SK-N-SH treated with all-trans-retinoic acid at 6 μM for 48 hours (cell line): ENCODE measurements at regions not wholly inside any gene's neighbourhood (a gene's known extent, or its start where the extent isn't known, plus 50 kb on each side); places are given as distances from the start of the nearest gene placed in this dataset.

Experiments used
- ATAC-seq: fragments of 200-7000 bp; cut with Tn5 transposase; 3 replicates; pipeline ENCODE4 v1.9.1; 2020; ENCODE audit warnings: mild to moderate bottlenecking, moderate library complexity
- ARNTL ChIP-seq: fragments of 450-650 bp; formaldehyde crosslinking; IDR thresholded peaks from 2 replicates; pipeline ENCODE4 v1.5.0; 2020; ENCODE audit warnings: low read depth, mild to moderate bottlenecking, moderate library complexity, borderline replicate concordance
- BACH2 ChIP-seq: fragments of 250-450 bp; sonication (Bioruptor Pico); IDR thresholded peaks from 2 replicates; pipeline ENCODE4 v1.9.0; 2021; ENCODE audit warnings: mild to moderate bottlenecking, borderline replicate concordance
- CSDC2 ChIP-seq: fragments of 250-450 bp; sonication (Bioruptor Pico); IDR thresholded peaks from 2 replicates; pipeline ENCODE4 v1.5.0; 2020; ENCODE audit warnings: mild to moderate bottlenecking, moderate library complexity
- ESRRG ChIP-seq: fragments of 250-450 bp; sonication (Bioruptor Pico); IDR thresholded peaks from 2 replicates; pipeline ENCODE4 v1.6.1; 2021; ENCODE audit warnings: mild to moderate bottlenecking
- ISL1 ChIP-seq: fragments of 250-450 bp; sonication (Bioruptor Pico); IDR thresholded peaks from 2 replicates; pipeline ENCODE4 v2.1.2; 2022; ENCODE audit warnings: mild to moderate bottlenecking, moderate library complexity
- OSR1 ChIP-seq: fragments of 250-450 bp; sonication (Bioruptor Pico); IDR thresholded peaks from 2 replicates; pipeline ENCODE4 v1.8.0; 2022; ENCODE audit warnings: moderate library complexity, mild to moderate bottlenecking, inconsistent platforms
- PPARA ChIP-seq: fragments of 250-450 bp; sonication (Bioruptor Pico); IDR thresholded peaks from 2 replicates; pipeline ENCODE4 v1.5.0; 2020; ENCODE audit warnings: mild to moderate bottlenecking, borderline replicate concordance
- RARB ChIP-seq: fragments of 250-450 bp; sonication (Bioruptor Pico); IDR thresholded peaks from 2 replicates; pipeline ENCODE4 v1.8.0; 2021; ENCODE audit warnings: mild to moderate bottlenecking, moderate library complexity
- SNAI2 ChIP-seq: fragments of 250-450 bp; sonication (Bioruptor Pico); IDR thresholded peaks from 2 replicates; pipeline ENCODE4 v1.5.0; 2020; ENCODE audit warnings: mild to moderate bottlenecking, moderate library complexity
- TCF4 ChIP-seq: fragments of 250-450 bp; sonication (Bioruptor Pico); IDR thresholded peaks from 2 replicates; pipeline ENCODE4 v1.8.0; 2021; ENCODE audit warnings: mild to moderate bottlenecking, moderate library complexity, borderline replicate concordance
- TOX ChIP-seq: fragments of 250-450 bp; sonication (Bioruptor Pico); IDR thresholded peaks from 2 replicates; pipeline ENCODE4 v1.8.0; 2021; ENCODE audit warnings: mild to moderate bottlenecking, moderate library complexity, borderline replicate concordance
- ZC3H10 ChIP-seq: fragments of 250-450 bp; sonication (Bioruptor Pico); IDR thresholded peaks from 2 replicates; pipeline ENCODE4 v1.5.1; 2021; ENCODE audit warnings: mild to moderate bottlenecking, moderate library complexity
- ZFP3 ChIP-seq: fragments of 250-450 bp; sonication (Bioruptor Pico); IDR thresholded peaks from 2 replicates; pipeline ENCODE4 v1.5.0; 2020; ENCODE audit warnings: mild to moderate bottlenecking, moderate library complexity
- ZFP30 ChIP-seq: fragments of 450-650 bp; formaldehyde crosslinking; IDR thresholded peaks from 2 replicates; pipeline ENCODE4 v1.5.0; 2022; ENCODE audit warnings: mild to moderate bottlenecking, moderate library complexity
- ZNF565 ChIP-seq: fragments of 450-650 bp; formaldehyde crosslinking; conservative IDR thresholded peaks from 2 replicates; pipeline ENCODE4 v1.5.0; 2020; ENCODE audit warnings: low read depth, mild to moderate bottlenecking, moderate library complexity
- ZNF70 ChIP-seq: fragments of 450-650 bp; formaldehyde crosslinking; IDR thresholded peaks from 2 replicates; pipeline ENCODE4 v1.5.0; 2020; ENCODE audit warnings: mild to moderate bottlenecking, moderate library complexity
- ZNF8 ChIP-seq: fragments of 450-650 bp; formaldehyde crosslinking; IDR thresholded peaks from 2 replicates; pipeline ENCODE4 v1.5.0; 2020; ENCODE audit warnings: mild to moderate bottlenecking, moderate library complexity
- TF ChIP-seq, protein P1 (sequence below): fragments of 250-450 bp; sonication (Bioruptor Pico); IDR thresholded peaks from 2 replicates; pipeline ENCODE4 v1.8.0; 2021; ENCODE audit warnings: low read depth, mild to moderate bottlenecking, moderate library complexity, borderline replicate concordance
- TF ChIP-seq, protein P2 (sequence below): fragments of 250-450 bp; sonication (Bioruptor Pico); IDR thresholded peaks from 2 replicates; pipeline ENCODE4 v1.5.1; 2021; ENCODE audit warnings: mild to moderate bottlenecking, moderate library complexity
- TF ChIP-seq, protein P3 (sequence below): fragments of 250-450 bp; sonication (Bioruptor Pico); IDR thresholded peaks from 2 replicates; pipeline ENCODE4 v1.5.1; 2020; ENCODE audit warnings: low read depth, mild to moderate bottlenecking, moderate library complexity
- TF ChIP-seq, protein P4 (sequence below): fragments of 250-450 bp; sonication (Bioruptor Pico); IDR thresholded peaks from 2 replicates; pipeline ENCODE4 v1.5.0; 2020; ENCODE audit warnings: mild to moderate bottlenecking, moderate library complexity

DNA sequence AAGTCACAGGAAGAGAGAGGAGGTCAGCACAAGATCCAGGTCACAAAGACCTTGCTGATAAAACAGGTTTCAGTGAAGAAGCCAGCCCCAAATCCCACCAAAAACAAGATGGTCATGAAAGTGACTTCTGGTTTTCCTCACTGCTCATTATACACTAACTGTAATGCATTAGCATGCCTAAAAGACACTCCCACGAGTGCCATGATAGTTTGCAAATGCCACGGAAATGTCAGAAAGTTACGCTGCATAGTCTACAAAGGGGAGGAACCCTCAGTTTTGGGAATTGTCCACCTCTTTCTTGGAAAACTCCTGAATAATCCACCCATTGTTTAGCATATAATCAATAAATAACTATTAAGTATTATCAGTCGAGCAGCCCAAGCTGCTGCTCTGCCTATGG lies 427.2 kb downstream of the RFPL4B start:
- no peak for ATAC-seq
- no peak for TF ChIP-seq PPARA (CRISPR knock-in tag)
- no peak for TF ChIP-seq ARNTL
- TF ChIP-seq ZFP3 (CRISPR knock-in tag): no peak
- TF ChIP-seq SNAI2 (CRISPR knock-in tag): no peak
- TF ChIP-seq RARB: no peak
- no peak for TF ChIP-seq TOX (CRISPR knock-in tag)
- TF ChIP-seq BACH2 (CRISPR knock-in tag): no peak
- TF ChIP-seq, protein P1, sequence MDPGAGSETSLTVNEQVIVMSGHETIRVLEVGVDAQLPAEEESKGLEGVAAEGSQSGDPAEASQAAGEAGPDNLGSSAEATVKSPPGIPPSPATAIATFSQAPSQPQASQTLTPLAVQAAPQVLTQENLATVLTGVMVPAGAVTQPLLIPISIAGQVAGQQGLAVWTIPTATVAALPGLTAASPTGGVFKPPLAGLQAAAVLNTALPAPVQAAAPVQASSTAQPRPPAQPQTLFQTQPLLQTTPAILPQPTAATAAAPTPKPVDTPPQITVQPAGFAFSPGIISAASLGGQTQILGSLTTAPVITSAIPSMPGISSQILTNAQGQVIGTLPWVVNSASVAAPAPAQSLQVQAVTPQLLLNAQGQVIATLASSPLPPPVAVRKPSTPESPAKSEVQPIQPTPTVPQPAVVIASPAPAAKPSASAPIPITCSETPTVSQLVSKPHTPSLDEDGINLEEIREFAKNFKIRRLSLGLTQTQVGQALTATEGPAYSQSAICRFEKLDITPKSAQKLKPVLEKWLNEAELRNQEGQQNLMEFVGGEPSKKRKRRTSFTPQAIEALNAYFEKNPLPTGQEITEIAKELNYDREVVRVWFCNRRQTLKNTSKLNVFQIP: no peak
- no peak for TF ChIP-seq ZNF565 (CRISPR knock-in tag)
- no peak for TF ChIP-seq CSDC2
- no peak for TF ChIP-seq ISL1

DNA sequence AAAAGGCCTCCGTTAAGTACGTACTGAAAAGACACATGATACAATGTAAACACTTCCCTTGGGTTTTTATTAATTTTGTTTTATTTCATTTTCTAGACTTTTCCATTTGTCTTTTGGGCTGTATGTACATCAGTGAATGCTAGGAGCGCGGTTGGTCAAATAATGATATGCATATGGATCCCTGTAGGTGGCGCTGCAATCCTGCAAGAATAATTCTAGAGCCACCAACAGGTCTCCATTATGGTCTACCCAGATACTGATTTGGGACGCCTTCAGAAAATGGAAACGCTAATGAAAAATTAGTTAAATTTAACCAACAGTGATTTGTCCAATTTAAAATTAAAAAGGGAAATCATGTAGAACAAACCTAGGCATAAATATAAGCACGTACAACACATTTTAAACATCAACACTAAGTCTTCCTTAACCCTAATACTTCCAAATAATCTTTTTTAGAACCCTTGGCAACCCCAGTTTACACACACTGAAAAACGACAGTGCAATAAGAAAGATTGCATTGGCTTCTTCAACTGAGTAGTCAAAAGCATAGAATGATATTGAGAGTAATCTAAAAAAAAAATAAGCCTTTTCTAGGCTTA lies 433.5 kb downstream of the RFPL4B start:
- ATAC-seq: peak; percentile 97
- TF ChIP-seq ZNF565 (CRISPR knock-in tag) (no peak), SNAI2 (CRISPR knock-in tag) (no peak), ARNTL (no peak), ZFP30 (CRISPR knock-in tag) (no peak), ESRRG (CRISPR knock-in tag) (no peak), BACH2 (CRISPR knock-in tag) (no peak), CSDC2 (no peak), ZNF70 (CRISPR knock-in tag) (no peak), ZC3H10 (CRISPR knock-in tag) (no peak), ZFP3 (CRISPR knock-in tag) (no peak), ZNF8 (no peak), TCF4 (no peak), TOX (CRISPR knock-in tag) (no peak)
- TF ChIP-seq, protein P2, sequence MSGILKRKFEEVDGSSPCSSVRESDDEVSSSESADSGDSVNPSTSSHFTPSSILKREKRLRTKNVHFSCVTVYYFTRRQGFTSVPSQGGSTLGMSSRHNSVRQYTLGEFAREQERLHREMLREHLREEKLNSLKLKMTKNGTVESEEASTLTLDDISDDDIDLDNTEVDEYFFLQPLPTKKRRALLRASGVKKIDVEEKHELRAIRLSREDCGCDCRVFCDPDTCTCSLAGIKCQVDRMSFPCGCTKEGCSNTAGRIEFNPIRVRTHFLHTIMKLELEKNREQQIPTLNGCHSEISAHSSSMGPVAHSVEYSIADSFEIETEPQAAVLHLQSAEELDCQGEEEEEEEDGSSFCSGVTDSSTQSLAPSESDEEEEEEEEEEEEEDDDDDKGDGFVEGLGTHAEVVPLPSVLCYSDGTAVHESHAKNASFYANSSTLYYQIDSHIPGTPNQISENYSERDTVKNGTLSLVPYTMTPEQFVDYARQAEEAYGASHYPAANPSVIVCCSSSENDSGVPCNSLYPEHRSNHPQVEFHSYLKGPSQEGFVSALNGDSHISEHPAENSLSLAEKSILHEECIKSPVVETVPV (CRISPR knock-in tag): no peak
- TF ChIP-seq, protein P1: no peak

DNA sequence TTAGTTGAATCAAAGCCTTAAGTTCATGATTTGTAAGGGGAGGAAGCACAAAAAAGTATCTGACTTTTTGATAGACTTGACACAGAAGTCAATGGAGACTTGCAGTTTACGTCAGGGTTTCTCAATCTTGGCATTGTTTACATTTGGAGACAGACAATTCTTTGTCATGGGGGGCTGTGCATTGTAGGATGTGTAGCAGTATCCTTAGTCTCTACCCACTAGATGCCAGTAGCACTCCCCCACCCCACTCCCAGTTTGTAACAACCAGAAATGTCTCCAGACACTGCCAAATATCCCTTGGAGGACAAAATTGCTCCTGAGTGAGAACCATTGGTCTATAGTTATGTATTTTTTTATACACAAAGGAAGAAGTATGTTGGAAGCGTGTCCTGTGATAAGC lies 434.1 kb downstream of the RFPL4B start:
- no peak for ATAC-seq
- no peak for TF ChIP-seq SNAI2 (CRISPR knock-in tag)
- TF ChIP-seq ZFP30 (CRISPR knock-in tag): no peak
- no peak for TF ChIP-seq OSR1 (CRISPR knock-in tag)
- TF ChIP-seq ZC3H10 (CRISPR knock-in tag): no peak
- no peak for TF ChIP-seq ZNF8
- no peak for TF ChIP-seq ZNF70 (CRISPR knock-in tag)
- TF ChIP-seq, protein P1: no peak
- TF ChIP-seq PPARA (CRISPR knock-in tag): no peak
- TF ChIP-seq BACH2 (CRISPR knock-in tag): no peak
- no peak for TF ChIP-seq ZNF565 (CRISPR knock-in tag)
- TF ChIP-seq ESRRG (CRISPR knock-in tag): no peak

DNA sequence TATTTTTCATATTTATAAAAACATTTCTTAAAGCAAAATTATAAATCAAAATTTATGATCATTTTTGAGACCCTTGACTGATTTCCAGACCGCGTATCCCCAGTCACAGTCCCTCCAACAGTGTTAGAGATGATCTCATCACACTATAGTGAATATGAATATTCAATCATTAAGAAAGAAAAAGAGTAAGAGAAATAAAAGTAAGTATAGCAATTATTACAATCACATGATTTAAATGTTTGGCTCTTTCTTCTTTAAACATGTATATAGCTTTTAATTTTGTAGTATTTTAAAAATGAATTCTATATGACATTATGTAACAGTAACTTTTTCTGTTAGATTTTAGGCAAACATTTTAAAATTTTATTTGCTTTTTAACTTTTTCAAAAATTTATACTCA lies 438.3 kb downstream of the RFPL4B start:
- ATAC-seq: no peak
- TF ChIP-seq, protein P3, sequence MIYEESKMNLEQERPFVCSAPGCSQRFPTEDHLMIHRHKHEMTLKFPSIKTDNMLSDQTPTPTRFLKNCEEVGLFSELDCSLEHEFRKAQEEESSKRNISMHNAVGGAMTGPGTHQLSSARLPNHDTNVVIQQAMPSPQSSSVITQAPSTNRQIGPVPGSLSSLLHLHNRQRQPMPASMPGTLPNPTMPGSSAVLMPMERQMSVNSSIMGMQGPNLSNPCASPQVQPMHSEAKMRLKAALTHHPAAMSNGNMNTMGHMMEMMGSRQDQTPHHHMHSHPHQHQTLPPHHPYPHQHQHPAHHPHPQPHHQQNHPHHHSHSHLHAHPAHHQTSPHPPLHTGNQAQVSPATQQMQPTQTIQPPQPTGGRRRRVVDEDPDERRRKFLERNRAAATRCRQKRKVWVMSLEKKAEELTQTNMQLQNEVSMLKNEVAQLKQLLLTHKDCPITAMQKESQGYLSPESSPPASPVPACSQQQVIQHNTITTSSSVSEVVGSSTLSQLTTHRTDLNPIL (CRISPR knock-in tag): no peak
- TF ChIP-seq CSDC2 (no peak), SNAI2 (CRISPR knock-in tag) (no peak), ZC3H10 (CRISPR knock-in tag) (no peak), TCF4 (no peak), RARB (no peak), ZNF565 (CRISPR knock-in tag) (no peak), ISL1 (no peak), ZFP3 (CRISPR knock-in tag) (no peak), ZNF70 (CRISPR knock-in tag) (no peak), ARNTL (no peak), PPARA (CRISPR knock-in tag) (no peak), ZFP30 (CRISPR knock-in tag) (no peak)
- TF ChIP-seq, protein P2 (CRISPR knock-in tag): no peak
- TF ChIP-seq, protein P4, sequence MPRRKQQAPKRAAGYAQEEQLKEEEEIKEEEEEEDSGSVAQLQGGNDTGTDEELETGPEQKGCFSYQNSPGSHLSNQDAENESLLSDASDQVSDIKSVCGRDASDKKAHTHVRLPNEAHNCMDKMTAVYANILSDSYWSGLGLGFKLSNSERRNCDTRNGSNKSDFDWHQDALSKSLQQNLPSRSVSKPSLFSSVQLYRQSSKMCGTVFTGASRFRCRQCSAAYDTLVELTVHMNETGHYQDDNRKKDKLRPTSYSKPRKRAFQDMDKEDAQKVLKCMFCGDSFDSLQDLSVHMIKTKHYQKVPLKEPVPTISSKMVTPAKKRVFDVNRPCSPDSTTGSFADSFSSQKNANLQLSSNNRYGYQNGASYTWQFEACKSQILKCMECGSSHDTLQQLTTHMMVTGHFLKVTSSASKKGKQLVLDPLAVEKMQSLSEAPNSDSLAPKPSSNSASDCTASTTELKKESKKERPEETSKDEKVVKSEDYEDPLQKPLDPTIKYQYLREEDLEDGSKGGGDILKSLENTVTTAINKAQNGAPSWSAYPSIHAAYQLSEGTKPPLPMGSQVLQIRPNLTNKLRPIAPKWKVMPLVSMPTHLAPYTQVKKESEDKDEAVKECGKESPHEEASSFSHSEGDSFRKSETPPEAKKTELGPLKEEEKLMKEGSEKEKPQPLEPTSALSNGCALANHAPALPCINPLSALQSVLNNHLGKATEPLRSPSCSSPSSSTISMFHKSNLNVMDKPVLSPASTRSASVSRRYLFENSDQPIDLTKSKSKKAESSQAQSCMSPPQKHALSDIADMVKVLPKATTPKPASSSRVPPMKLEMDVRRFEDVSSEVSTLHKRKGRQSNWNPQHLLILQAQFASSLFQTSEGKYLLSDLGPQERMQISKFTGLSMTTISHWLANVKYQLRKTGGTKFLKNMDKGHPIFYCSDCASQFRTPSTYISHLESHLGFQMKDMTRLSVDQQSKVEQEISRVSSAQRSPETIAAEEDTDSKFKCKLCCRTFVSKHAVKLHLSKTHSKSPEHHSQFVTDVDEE: no peak
